HCT116 (cell line): ENCODE measurements at regions not wholly inside any gene's neighbourhood (a gene's known extent, or its start where the extent isn't known, plus 50 kb on each side); places are given as distances from the start of the nearest gene placed in this dataset.

Experiments
- CEBPB ChIP-seq: IDR thresholded peaks from 2 replicates; pipeline ENCODE4 v1.6.1; 2012; ENCODE audit warnings: low read depth
- POLR2A ChIP-seq: IDR thresholded peaks from 2 replicates; pipeline ENCODE4 v1.7.0; 2011; ENCODE audit warnings: borderline replicate concordance; ENCODE audit not compliant: insufficient read depth, insufficient read length; ENCODE audit errors: extremely low read depth
- POLR2AphosphoS5 ChIP-seq: IDR thresholded peaks from 2 replicates; pipeline ENCODE4 v1.6.1; 2011; ENCODE audit warnings: mild to moderate bottlenecking, low read depth, low read length, moderate library complexity
- RAD21 ChIP-seq: IDR thresholded peaks from 2 replicates; pipeline ENCODE4 v1.6.1; 2012; ENCODE audit warnings: low read depth, mild to moderate bottlenecking
- SIN3A ChIP-seq: IDR thresholded peaks from 2 replicates; pipeline ENCODE4 v1.6.1; 2012; ENCODE audit warnings: low read depth
- TF ChIP-seq, protein P1 (sequence below), 3 experiments: fragments of 200-600 bp in 1 of 3; sonication (generic) in 1 of 3; IDR thresholded peaks in 2 of 3; conservative IDR thresholded peaks in 1 of 3; 2 replicates each; pipeline ENCODE4 v1.5.1; 2012 to 2017; ENCODE audit warnings: low read depth in 2 of 3, low read length in 2 of 3, antibody characterized with exemption in 1 of 3, borderline replicate concordance in 1 of 3, control low read depth in 1 of 3, mild to moderate bottlenecking in 1 of 3, mixed read lengths in 1 of 3, mixed run types in 1 of 3, moderate library complexity in 1 of 3; ENCODE audit not compliant: insufficient read depth in 1 of 3

DNA sequence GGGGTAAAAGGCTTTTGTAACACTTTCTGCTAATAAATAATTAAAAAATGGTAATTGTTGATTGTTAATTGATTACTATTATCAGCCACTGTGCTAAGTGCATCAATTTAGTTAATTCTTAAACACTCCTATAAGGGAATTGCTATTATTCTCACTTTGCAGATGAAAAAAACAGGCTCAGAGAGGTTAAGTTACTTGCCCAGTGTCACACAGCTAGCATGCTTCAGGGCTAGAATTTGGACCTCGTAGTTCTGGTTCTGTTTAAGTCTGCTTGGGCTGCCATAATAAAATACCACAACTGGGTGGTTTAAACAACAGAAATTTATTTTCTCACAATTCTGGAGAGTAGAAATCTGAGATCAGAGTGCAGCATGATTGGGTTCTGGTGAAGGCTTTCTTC, 164.8 kb upstream of the TBX18 start:
- TF ChIP-seq POLR2A (no peak), CEBPB (no peak), POLR2AphosphoS5 (no peak), RAD21 (no peak), SIN3A (no peak)
- TF ChIP-seq, protein P1, sequence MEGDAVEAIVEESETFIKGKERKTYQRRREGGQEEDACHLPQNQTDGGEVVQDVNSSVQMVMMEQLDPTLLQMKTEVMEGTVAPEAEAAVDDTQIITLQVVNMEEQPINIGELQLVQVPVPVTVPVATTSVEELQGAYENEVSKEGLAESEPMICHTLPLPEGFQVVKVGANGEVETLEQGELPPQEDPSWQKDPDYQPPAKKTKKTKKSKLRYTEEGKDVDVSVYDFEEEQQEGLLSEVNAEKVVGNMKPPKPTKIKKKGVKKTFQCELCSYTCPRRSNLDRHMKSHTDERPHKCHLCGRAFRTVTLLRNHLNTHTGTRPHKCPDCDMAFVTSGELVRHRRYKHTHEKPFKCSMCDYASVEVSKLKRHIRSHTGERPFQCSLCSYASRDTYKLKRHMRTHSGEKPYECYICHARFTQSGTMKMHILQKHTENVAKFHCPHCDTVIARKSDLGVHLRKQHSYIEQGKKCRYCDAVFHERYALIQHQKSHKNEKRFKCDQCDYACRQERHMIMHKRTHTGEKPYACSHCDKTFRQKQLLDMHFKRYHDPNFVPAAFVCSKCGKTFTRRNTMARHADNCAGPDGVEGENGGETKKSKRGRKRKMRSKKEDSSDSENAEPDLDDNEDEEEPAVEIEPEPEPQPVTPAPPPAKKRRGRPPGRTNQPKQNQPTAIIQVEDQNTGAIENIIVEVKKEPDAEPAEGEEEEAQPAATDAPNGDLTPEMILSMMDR (IDR thresholded peaks at IDR 0.05 in 2 of 3, conservative IDR thresholded peaks at IDR 0.05 in 1 of 3; ENCODE audit: borderline replicate concordance in 1 of 3, insufficient read depth in 1 of 3, low read depth in 2 of 3, low read length in 2 of 3): no peak
